Neural crest cell (in vitro differentiated cells): ENCODE measurements at regions not wholly inside any gene's neighbourhood (a gene's known extent, or its start where the extent isn't known, plus 50 kb on each side); places are given as distances from the start of the nearest gene placed in this dataset.

Experiments
- DNase-seq: peaks from one replicate; pipeline ENCODE4 v3.0.0; 2021; ENCODE audit warnings: low read depth, mixed read lengths, low spot score
- H3K27ac Mint-ChIP-seq: one replicate; pipeline ENCODE4 v1.8.0; 2021; ENCODE audit warnings: mild to moderate bottlenecking, mixed read lengths; ENCODE audit not compliant: unreplicated experiment
- H3K27me3 Mint-ChIP-seq: 2 replicates; pipeline ENCODE4 v1.8.0; 2021; ENCODE audit warnings: low read depth, mild to moderate bottlenecking, mixed read lengths
- H3K36me3 Mint-ChIP-seq: 2 replicates; pipeline ENCODE4 v1.8.0; 2021; ENCODE audit warnings: low read depth, mild to moderate bottlenecking, mixed read lengths
- H3K4me1 Mint-ChIP-seq: 2 replicates; pipeline ENCODE4 v1.8.0; 2021; ENCODE audit warnings: mixed read lengths
- H3K4me3 Mint-ChIP-seq: one replicate; pipeline ENCODE4 v1.8.0; 2021; ENCODE audit warnings: mild to moderate bottlenecking, mixed read lengths
- H3K9me3 Mint-ChIP-seq: 2 replicates; pipeline ENCODE4 v1.8.0; 2021; ENCODE audit warnings: mixed read lengths
- TF ChIP-seq, protein P1 (sequence below): fragments of 200-600 bp; sonication (generic); conservative IDR thresholded peaks from 2 replicates; pipeline ENCODE4 v1.5.0; 2021; ENCODE audit warnings: antibody characterized with exemption, mild to moderate bottlenecking

DNA sequence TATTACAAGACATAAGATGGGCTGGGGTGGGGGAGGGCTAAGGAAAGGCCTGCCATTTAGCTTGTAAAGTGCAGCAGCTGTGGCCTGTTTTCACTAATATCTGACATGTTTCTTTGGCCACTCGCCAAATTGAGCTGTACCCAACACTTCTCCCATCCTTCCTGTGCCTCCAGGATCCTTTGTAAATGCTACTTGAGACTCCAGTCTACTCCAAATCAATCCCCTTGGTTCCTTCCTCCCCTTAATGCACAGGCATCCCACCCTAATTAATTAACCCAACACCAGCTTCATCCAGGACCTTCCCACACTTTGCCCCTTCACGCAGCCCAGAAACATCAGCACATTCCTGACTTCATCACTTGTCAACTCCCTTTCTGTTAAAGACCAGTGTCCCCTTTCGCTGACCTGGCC is 55.0 kb upstream of the TCF21 start:
- peaks cover under 1% of the 10 kb centered on the region for H3K9me3 Mint-ChIP-seq
- no peak overlapping the region for H3K27ac Mint-ChIP-seq
- DNase-seq: no peak
- H3K4me3 Mint-ChIP-seq: no peak overlapping the region
- H3K4me1 Mint-ChIP-seq: peaks cover 5% of the 10 kb centered on the region
- TF ChIP-seq, protein P1, sequence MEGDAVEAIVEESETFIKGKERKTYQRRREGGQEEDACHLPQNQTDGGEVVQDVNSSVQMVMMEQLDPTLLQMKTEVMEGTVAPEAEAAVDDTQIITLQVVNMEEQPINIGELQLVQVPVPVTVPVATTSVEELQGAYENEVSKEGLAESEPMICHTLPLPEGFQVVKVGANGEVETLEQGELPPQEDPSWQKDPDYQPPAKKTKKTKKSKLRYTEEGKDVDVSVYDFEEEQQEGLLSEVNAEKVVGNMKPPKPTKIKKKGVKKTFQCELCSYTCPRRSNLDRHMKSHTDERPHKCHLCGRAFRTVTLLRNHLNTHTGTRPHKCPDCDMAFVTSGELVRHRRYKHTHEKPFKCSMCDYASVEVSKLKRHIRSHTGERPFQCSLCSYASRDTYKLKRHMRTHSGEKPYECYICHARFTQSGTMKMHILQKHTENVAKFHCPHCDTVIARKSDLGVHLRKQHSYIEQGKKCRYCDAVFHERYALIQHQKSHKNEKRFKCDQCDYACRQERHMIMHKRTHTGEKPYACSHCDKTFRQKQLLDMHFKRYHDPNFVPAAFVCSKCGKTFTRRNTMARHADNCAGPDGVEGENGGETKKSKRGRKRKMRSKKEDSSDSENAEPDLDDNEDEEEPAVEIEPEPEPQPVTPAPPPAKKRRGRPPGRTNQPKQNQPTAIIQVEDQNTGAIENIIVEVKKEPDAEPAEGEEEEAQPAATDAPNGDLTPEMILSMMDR: no peak
- H3K36me3 Mint-ChIP-seq: no peaks in the 10 kb centered on the region
- peaks cover 33% of the 10 kb centered on the region for H3K27me3 Mint-ChIP-seq

- no peaks in the 10 kb centered on the region for H3K36me3 Mint-ChIP-seq
- TF ChIP-seq, protein P1: no peak
- peaks cover 38% of the 10 kb centered on the region for H3K27me3 Mint-ChIP-seq
- peaks cover 5% of the 10 kb centered on the region for H3K4me1 Mint-ChIP-seq
- H3K4me3 Mint-ChIP-seq: no peak overlapping the region
- peaks cover 4% of the 10 kb centered on the region for H3K9me3 Mint-ChIP-seq
- no peak overlapping the region for H3K27ac Mint-ChIP-seq
- DNase-seq: no peak
These were observed 54.3 kb upstream of the TCF21 start for GRCh38 chr6:133834472-133835170.

- peaks cover 38% of the 10 kb centered on the region for H3K27me3 Mint-ChIP-seq
- no peak overlapping the region for H3K27ac Mint-ChIP-seq
These were observed 53.0 kb upstream of the TCF21 start for GRCh38 chr6:133835901-133836300.

GRCh38 chr6:133837801-133838349 is 51.0 kb upstream of the TCF21 start:
- peaks cover 5% of the 10 kb centered on the region for H3K4me1 Mint-ChIP-seq
- H3K27ac Mint-ChIP-seq: no peak overlapping the region
- peak; percentile 50 for DNase-seq
- H3K36me3 Mint-ChIP-seq: no peaks in the 10 kb centered on the region
- TF ChIP-seq, protein P1: peak; percentile 87
- peaks cover 4% of the 10 kb centered on the region for H3K9me3 Mint-ChIP-seq
- H3K27me3 Mint-ChIP-seq: peaks cover 27% of the 10 kb centered on the region
- peak overlapping the region; percentile 49 for H3K4me3 Mint-ChIP-seq

More at GRCh38 chr6:133835901-133836300, 53.0 kb upstream of the TCF21 start:
- TF ChIP-seq, protein P1: no peak
- no peak overlapping the region for H3K4me3 Mint-ChIP-seq
- H3K4me1 Mint-ChIP-seq: peaks cover 5% of the 10 kb centered on the region
- DNase-seq: no peak
- H3K9me3 Mint-ChIP-seq: peaks cover 4% of the 10 kb centered on the region
- no peaks in the 10 kb centered on the region for H3K36me3 Mint-ChIP-seq
